MM.1S (cell line): ENCODE measurements at regions not wholly inside any gene's neighbourhood (a gene's known extent, or its start where the extent isn't known, plus 50 kb on each side); places are given as distances from the start of the nearest gene placed in this dataset.

Experiments used
- DNase-seq: peaks from one replicate; pipeline ENCODE4 v3.0.0-alpha.2; 2015
- H2AFZ ChIP-seq: fragments of 300-600 bp; sonication (generic); 2 replicates; pipeline ENCODE4 v1.6.0; 2016; ENCODE audit warnings: antibody characterized with exemption, low read length
- H3F3A ChIP-seq: fragments of 300-600 bp; sonication (generic); 2 replicates; pipeline ENCODE4 v1.6.1; 2016; ENCODE audit warnings: mild to moderate bottlenecking, antibody characterized with exemption, low read length, moderate library complexity, mixed read lengths; ENCODE audit not compliant: insufficient read depth
- H3K27ac ChIP-seq: fragments of 300-600 bp; sonication (generic); 2 replicates; pipeline ENCODE4 v1.5.1; 2016; ENCODE audit warnings: mild to moderate bottlenecking, low read length
- H3K27me3 ChIP-seq: fragments of 300-600 bp; sonication (generic); replicated peaks from 2 replicates; pipeline ENCODE4 v1.6.0; 2016; ENCODE audit warnings: low read length; ENCODE audit not compliant: insufficient read depth
- H3K36me3 ChIP-seq: fragments of 300-600 bp; sonication (generic); replicated peaks from 2 replicates; pipeline ENCODE4 v1.6.1; 2016; ENCODE audit warnings: mild to moderate bottlenecking, low read length, mixed read lengths; ENCODE audit not compliant: insufficient read depth
- H3K4me1 ChIP-seq: fragments of 300-600 bp; sonication (generic); 2 replicates; pipeline ENCODE4 v1.6.1; 2016; ENCODE audit warnings: low read length, mixed read lengths
- H3K4me2 ChIP-seq: fragments of 300-600 bp; sonication (generic); 2 replicates; pipeline ENCODE4 v1.6.0; 2016; ENCODE audit warnings: low read depth, low read length
- H3K4me3 ChIP-seq: fragments of 300-600 bp; sonication (generic); 2 replicates; pipeline ENCODE4 v1.5.1; 2016; ENCODE audit warnings: low read length, mixed read lengths
- H3K79me2 ChIP-seq: fragments of 300-600 bp; sonication (generic); 2 replicates; pipeline ENCODE4 v1.6.1; 2016; ENCODE audit warnings: mixed run types, low read length, mixed read lengths
- H3K9ac ChIP-seq: fragments of 300-600 bp; sonication (generic); 2 replicates; pipeline ENCODE4 v1.6.1; 2016; ENCODE audit warnings: low read length, mixed read lengths
- H3K9me2 ChIP-seq: fragments of 300-600 bp; sonication (generic); replicated peaks from 2 replicates; pipeline ENCODE4 v1.6.1; 2016; ENCODE audit warnings: mild to moderate bottlenecking, low read length, mixed read lengths; ENCODE audit not compliant: insufficient read depth
- H3K9me3 ChIP-seq: fragments of 300-600 bp; sonication (generic); replicated peaks from 2 replicates; pipeline ENCODE4 v1.6.1; 2016; ENCODE audit warnings: mild to moderate bottlenecking, low read length, mixed read lengths; ENCODE audit not compliant: insufficient read depth
- H4K20me1 ChIP-seq: fragments of 300-600 bp; sonication (generic); 2 replicates; pipeline ENCODE4 v1.6.1; 2016; ENCODE audit warnings: mild to moderate bottlenecking, low read length, moderate library complexity, mixed read lengths; ENCODE audit not compliant: insufficient read depth
- CTCF ChIP-seq: fragments of 300-600 bp; sonication (generic); IDR thresholded peaks from 2 replicates; pipeline ENCODE4 v1.5.1; 2016; ENCODE audit warnings: antibody characterized with exemption, low read length, mixed read lengths
- EZH2 ChIP-seq: fragments of 300-600 bp; sonication (generic); optimal IDR thresholded peaks from 2 replicates; pipeline ENCODE3; 2017; ENCODE audit warnings: low read depth, mild to moderate bottlenecking, antibody characterized with exemption, low read length, mixed read lengths
- EZH2phosphoT487 ChIP-seq: fragments of 300-600 bp; sonication (generic); IDR thresholded peaks from 2 replicates; pipeline ENCODE4 v1.6.1; 2018; ENCODE audit warnings: antibody characterized with exemption, low read length

DNA sequence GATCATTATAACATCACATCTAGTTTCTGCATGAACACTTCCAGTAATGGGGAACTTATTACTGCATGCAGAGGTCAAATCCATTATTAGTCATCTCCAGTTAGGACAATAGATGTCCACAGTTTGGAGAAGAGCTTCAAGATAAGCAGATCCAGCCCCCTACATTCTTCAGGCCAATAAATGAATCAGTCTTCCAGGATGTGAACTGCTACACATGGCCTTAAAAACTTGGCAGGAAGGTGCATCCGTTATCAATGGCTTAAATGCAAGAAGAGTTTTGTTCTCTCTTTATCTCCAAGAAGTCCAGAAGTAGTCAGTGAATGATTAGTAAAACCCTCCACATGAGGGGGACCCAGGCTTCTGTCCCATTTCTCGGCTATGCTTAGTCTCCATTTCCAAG lies 70.8 kb downstream of the DMRTA2 start:
- no peak overlapping the region for H3K9ac ChIP-seq
- no peaks in the 10 kb centered on the region for H3K27me3 ChIP-seq
- H4K20me1 ChIP-seq = no peaks in the 10 kb centered on the region
- H3K4me1 ChIP-seq = no peaks in the 10 kb centered on the region
- H3K9me2 ChIP-seq = no peaks in the 10 kb centered on the region
- no peaks in the 10 kb centered on the region for H3K9me3 ChIP-seq
- no peaks in the 10 kb centered on the region for H3K79me2 ChIP-seq
- H3K4me2 ChIP-seq = no peak overlapping the region
- no peak overlapping the region for H2AFZ ChIP-seq
- DNase-seq = no peak
- H3K4me3 ChIP-seq = no peak overlapping the region
- no peaks in the 10 kb centered on the region for H3F3A ChIP-seq
- no peaks in the 10 kb centered on the region for H3K36me3 ChIP-seq
- no peak for TF ChIP-seq EZH2phosphoT487
- no peak for TF ChIP-seq EZH2
- no peak for TF ChIP-seq CTCF
- H3K27ac ChIP-seq = no peak overlapping the region

GRCh38 chr1:50350868-50351267 lies 72.4 kb downstream of the DMRTA2 start:
- H2AFZ ChIP-seq = no peak overlapping the region
- no peaks in the 10 kb centered on the region for H3K4me1 ChIP-seq
- DNase-seq = no peak
- no peak overlapping the region for H3K27ac ChIP-seq
- no peaks in the 10 kb centered on the region for H3F3A ChIP-seq
- H3K9ac ChIP-seq = no peak overlapping the region
- H4K20me1 ChIP-seq = no peaks in the 10 kb centered on the region
- no peaks in the 10 kb centered on the region for H3K9me3 ChIP-seq
- H3K4me2 ChIP-seq = no peak overlapping the region
- H3K79me2 ChIP-seq = no peaks in the 10 kb centered on the region
- H3K9me2 ChIP-seq = no peaks in the 10 kb centered on the region
- no peak for TF ChIP-seq EZH2phosphoT487
- TF ChIP-seq CTCF = no peak
- TF ChIP-seq EZH2 = no peak
- H3K36me3 ChIP-seq = no peaks in the 10 kb centered on the region
- H3K4me3 ChIP-seq = no peak overlapping the region
- no peaks in the 10 kb centered on the region for H3K27me3 ChIP-seq

GRCh38 chr1:50350421-50350820 lies 72.8 kb downstream of the DMRTA2 start:
- Histone ChIP-seq H3K9me2 (no peaks in the 10 kb centered on the region), H3K27ac (no peak overlapping the region), H3K79me2 (no peaks in the 10 kb centered on the region), H3K9ac (no peak overlapping the region), H3F3A (no peaks in the 10 kb centered on the region), H3K4me3 (no peak overlapping the region), H3K9me3 (no peaks in the 10 kb centered on the region), H3K4me2 (no peak overlapping the region), H3K4me1 (no peaks in the 10 kb centered on the region), H2AFZ (no peak overlapping the region), H3K27me3 (no peaks in the 10 kb centered on the region), H4K20me1 (no peaks in the 10 kb centered on the region), H3K36me3 (no peaks in the 10 kb centered on the region)
- DNase-seq = no peak
- TF ChIP-seq EZH2 (no peak), EZH2phosphoT487 (no peak), CTCF (no peak)

DNA sequence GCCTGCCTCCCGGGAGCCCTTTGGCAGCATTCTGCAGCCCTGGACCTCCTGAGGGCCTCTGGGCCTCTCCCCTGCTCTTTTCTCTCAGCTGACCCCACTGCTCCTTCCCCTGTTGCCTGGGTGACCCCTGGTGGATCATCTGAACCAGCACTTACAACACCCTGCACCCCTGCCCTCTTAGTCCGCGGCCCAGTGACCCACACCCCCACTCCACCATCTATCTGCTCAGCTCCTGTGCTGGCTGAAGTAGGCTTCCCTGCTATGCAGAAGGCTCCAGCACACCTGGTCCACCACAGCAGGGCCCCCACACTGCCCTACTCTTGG lies 74.0 kb downstream of the DMRTA2 start:
- Histone ChIP-seq H3K79me2 (no peaks in the 10 kb centered on the region), H3K9ac (no peak overlapping the region), H3K9me3 (no peaks in the 10 kb centered on the region), H3K4me2 (no peak overlapping the region), H3K9me2 (no peaks in the 10 kb centered on the region), H3K4me3 (no peak overlapping the region), H3K27me3 (no peaks in the 10 kb centered on the region), H3K27ac (no peak overlapping the region), H3F3A (no peaks in the 10 kb centered on the region), H2AFZ (no peak overlapping the region), H3K36me3 (no peaks in the 10 kb centered on the region), H4K20me1 (no peaks in the 10 kb centered on the region), H3K4me1 (no peaks in the 10 kb centered on the region)
- TF ChIP-seq EZH2phosphoT487 (no peak), EZH2 (no peak), CTCF (no peak)
- DNase-seq = no peak
